GOT3 (cell line): ENCODE measurements at regions not wholly inside any gene's neighbourhood (a gene's known extent, or its start where the extent isn't known, plus 50 kb on each side); places are given as distances from the start of the nearest gene placed in this dataset.
"Not testable (repeated sequence)": the region's sequence is repeated elsewhere in the genome, so short reads cannot be mapped to it uniquely, and the experiment has no call there.

Experiments
- DNase-seq: peaks from one replicate; lab custom pipeline; 2025; ENCODE audit warnings: mixed read lengths; lab: John Stamatoyannopoulos, UW

DNA sequence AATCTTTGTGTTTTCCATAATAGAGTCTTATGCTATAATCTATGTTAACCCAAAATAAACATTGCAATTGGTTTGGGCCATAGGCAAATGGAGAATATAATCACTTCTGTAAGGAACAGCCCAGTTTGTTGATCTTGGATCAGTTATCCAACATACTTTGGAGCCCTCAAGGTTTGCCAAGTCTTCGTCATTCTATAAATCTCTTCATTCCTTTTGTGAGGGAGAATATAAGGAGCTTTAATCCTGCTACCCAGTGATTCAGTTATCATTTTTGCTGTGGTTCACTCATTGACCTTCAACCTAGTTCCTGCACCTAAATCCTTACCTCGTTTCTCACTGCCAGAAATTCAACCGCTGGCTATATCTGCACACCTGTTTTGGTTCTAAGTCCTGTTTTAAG lies 500.3 kb upstream of the PTCHD4 start:
- DNase-seq, result no peak

DNA sequence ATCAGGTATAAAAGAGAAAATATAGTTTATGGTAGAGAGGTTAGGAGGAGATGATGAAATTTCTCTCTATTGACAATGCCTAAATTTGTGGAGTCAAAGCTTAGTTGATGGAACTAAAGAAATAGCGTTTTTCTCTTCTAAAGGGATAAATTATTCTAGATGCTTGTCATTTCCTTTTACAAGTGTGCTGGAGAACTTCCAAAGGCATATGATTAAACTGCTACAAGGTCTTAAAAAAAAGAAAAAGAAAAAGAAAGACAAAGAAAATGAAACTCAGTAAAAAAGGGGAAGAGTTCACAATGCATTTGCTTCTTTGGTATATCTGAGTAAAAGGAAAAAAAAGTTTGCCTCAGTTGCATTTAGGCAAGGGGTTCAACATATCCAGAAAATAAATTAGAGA lies 499.8 kb upstream of the PTCHD4 start:
- DNase-seq, result no peak

DNA sequence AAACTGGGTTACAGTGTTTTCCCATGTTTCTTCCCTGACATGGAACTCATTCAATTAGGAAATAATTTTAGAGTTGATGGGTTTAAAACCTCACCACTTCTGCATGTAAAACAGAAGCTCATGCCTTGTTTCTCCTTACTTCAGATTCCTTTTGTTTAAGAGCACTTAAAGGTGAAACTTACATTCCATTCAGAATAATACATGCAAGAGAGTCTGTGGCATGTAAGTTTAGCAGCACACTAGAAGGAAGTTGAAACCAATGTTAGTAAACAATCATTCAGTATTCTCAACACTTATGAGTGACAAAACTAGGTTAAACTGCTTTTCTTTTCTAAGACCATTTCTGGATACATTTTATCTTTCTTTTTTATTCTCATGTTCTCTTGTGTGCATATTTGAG lies 495.6 kb upstream of the PTCHD4 start:
- no peak for DNase-seq

DNA sequence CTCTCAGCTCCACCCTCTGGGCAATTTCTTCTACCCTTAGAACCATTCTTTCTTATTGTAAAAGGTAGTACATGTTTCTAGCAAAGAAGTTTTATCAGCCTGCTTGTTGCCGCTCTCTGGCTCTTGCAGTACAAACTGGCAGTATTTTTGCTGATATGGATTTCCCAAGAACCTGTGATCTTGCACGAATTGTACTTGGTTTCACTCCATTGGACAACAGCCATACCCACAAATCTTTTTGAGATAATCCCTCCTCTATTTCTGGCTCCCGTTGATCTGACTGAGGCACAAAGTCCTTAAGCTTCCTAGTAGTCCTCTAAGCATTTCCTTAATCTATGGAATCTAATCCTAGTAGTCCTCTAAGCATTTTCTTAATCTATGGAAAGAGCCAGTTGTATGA lies 487.0 kb upstream of the PTCHD4 start:
- no peak for DNase-seq

DNA sequence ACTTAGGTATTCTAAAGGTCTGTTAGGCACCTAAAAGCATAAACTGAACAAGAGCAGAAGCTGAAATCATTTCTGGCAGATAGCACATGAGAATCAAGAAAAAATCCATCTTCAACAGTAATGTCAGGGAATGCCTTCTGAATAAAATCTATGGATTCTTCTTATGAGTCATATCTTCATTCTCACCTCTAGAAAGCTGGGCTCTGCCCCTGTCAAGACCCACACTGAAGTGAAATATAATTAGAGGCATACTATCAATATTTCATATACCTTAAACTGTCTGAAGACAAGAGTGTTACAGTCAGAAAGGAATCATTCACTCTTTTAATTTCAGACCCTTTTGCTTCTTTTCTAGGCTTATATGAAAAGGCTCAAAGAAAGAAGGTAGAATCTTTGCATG lies 485.8 kb upstream of the PTCHD4 start:
- no peak for DNase-seq

DNA sequence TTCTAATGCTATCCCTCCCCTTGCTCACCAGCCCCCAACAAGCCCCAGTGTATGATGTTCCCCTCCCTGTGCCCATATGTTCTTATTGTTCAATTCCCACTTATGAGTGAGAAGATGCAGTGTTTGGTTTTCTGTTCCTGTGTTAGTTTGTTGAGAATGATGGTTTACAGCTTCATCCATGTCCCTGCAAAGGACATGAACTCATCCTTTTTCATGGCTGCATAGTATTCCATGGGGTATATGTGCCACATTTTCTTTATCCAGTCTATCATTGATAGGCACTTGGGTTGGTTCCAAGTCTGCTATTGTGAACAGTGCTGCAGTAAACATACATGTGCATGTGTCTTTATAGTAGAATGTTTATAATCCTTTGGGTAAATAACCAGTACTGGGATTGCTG lies 480.2 kb upstream of the PTCHD4 start:
- DNase-seq, result not testable (repeated sequence)

DNA sequence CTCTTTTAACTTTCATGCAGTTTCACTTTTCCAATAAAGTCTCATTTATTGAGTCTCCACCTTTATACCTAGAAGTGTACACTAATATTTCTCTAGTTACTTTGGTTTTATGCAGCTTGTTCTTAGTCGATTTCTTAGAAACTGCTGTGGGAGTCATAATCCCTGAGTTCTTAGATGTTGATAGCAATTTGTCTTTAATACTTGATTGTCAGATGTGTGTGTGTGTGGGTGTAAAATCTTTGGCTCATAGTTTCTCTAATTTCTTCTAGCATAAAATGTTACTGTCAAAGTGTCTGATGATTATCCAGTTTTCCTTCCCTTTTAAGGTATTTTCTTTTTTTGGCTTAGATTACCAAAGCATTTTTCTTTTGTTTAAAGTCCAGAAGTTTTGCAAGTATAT lies 473.8 kb upstream of the PTCHD4 start:
- no peak for DNase-seq

DNA sequence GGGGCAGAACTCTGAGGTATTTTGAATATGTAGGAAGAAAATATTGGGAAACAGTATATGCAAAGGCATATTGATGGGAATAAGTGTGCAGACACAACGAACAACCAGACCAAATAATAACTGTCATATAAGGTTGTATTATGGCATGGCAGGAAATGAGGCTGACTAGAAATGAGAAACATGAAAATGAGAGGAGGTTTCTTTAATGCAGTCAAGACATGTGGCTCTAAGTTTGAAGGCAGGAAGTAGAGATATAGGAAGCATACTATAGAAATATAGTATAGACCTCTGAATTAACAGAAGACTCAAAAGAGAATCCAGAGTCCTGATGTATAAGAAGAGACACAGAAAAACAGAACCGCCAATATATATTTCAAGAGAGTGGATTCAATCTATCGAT lies 459.7 kb upstream of the PTCHD4 start:
- DNase-seq, result no peak

DNA sequence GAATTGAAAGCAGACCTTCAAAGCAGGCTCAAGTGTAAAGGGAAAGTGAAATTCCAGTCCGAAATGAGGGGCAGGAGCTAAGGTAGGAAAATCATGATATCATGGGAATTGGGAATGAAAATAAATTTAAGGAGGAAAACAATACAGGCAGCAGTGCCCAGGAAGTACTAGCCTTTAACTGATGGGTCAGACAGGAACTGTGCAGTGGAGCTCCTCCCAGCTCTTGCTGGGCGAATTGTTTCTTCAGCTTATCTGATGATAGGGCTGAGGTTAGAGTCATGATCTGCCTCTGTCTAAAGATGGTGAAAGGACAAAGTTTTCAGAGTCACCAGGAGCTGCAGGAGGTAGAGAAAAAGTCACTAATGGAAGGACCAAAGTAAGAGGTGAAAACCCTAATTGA lies 457.9 kb upstream of the PTCHD4 start:
- DNase-seq, result no peak

DNA sequence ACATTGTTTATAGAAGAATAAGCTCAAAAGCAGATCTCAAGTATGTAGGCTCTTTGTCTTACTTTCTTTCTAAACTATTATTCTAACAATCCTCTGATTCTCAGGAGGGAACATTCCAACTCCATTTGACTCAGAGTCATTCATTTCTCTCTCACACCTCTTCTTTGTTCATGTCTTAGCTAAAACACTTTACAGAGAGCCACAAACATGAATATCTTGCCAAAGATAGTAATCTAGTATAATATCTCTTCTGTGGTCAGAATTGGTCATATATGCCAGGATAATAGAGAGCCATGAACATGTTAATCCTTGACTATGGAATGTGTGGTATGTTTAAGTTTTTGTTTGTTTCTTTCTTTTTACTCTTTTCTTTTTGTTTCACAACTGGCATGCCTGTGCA lies 456.0 kb upstream of the PTCHD4 start:
- DNase-seq, result no peak

DNA sequence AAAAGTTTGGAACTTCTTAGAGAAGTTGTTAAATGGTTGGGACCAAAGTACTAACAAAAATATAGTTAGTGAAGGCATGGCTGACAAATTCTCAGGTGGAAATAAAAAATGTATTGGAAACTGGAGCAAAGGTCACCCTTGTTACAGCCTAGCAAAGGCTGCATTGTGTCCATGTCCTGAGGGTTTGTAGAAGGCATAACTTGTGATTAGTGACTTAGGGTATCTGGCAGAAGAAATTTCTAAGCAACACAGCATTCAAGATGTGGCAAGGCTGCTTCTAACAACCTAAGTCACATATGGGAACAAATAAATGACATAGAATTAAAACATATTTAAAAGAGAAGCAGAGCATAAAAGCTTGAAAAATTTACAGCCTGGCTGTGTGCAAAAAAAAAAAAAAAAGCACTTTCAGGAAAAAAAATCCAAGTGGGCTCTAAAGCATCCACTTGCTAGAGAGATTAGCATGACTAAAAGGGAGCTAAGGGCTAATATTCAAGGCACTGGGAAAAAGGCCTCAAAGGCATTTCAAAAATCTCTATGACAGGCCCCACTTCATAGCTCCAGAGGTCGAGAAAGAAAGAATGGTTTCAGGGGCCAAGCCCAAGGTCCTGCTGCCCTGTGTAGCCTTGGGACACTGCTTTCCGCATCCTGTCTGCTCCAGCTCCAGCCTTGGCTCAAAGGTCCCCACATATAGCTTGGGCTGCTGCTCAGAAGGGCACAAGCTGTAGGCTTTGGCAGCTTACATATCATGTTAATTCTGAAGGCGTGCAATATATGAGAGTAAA lies 453.2 kb upstream of the PTCHD4 start:
- no peak for DNase-seq

DNA sequence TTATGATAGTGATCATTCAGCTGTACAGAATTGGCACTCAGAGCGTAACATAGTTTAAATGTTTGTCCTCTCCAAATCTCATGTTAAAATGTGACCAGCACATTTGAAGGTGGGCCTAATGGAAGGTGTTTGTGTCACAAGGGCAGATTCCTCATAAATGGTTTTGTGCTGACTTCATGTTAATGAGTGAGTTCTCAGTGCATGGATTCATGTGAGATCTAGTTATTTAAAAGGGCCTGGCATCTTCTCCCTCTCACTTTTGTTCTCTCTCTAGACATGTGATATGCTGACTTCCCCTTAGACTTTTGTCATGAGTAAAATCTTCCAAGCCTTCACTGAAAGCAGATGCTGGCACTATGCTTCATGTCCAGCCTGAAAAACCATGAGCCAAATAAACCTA lies 452.4 kb upstream of the PTCHD4 start:
- DNase-seq, result no peak

DNA sequence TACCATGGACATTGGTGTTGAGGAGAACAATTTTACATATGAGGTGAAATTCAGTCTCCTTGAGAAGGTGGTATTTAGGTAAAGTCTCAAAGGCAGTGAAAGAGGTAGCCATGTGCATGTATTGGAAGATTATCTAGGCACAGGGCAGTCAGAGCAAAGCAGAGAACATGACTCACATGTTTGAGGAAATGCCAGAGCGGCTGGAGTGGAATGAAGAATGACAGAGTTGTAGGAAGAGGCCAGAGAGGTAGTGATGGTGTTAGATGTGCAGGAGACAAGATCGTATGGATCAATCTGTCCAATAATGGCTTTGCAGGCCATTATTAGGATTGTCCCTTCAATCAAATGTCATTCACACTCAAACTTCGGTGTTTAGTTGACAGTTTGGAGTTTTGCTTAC lies 449.4 kb upstream of the PTCHD4 start:
- DNase-seq, result no peak

DNA sequence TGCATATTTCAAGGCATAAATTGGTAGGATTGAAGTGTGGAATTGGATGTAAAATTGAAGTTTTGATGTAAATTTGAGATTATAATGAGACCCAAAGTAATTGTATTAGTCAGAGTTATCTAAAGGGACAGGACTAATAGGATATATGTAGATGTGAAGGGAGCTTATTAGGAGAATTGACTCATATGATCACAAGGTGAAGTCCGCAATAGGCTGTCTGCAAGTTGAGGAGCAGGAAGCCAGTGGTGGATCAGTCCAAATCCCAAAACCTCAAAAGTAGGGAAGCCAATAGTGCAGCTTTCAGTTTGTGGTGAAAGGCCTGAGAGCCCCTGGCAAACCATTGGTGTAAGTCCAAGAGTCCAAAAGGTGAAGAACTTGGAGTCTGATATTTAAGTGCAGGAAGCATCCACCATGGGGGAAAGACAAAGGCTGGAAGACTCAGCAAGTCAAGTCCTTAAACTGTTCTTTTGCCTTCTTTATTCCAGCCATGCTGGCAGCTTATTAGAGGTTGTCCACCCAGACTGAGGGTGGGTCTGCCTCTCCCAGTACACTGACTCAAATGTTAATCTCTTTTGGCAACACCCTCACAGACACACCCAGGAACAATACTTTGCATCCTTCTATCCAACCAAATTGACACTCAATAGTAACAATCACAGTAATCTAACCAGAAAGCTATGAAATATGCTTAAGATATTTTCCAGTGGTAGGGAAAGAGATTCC lies 442.6 kb upstream of the PTCHD4 start:
- no peak for DNase-seq

DNA sequence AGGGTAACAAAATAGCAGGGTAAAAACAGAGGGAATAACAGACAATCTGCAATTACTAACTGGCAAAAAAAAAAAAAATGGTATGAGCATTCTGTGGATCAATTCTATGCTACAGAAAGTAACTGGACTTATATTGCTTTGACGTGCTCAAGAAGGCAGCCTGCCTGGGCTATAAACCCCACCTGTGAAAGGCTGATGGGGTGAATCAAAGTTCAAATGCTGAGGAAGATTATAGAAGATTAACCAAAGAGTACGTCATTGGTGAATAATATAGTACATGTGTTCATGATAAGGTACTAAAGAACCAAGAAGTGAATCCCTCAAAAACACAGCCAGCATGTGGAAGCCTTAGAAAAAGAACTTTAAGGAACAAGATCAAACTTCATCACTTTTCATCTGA lies 441.9 kb upstream of the PTCHD4 start:
- DNase-seq, result no peak

DNA sequence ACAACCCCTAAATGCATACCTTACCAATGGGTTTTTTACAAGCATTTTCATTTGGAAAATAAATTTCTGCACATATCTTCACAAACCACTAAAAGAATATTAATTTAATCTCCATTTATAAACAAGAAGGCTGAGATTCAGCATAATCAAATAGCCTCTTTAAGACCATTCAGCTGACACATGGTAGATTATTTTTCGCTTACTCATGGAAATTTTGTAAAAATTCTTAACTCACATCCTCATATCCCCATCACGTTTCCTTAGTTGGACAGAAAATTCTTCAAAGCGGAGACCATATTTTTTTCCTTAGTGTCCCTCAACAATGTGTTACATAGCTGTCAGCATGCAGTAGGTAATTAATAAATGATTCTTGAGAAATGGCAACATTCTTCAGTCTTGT lies 439.6 kb upstream of the PTCHD4 start:
- DNase-seq, result no peak

DNA sequence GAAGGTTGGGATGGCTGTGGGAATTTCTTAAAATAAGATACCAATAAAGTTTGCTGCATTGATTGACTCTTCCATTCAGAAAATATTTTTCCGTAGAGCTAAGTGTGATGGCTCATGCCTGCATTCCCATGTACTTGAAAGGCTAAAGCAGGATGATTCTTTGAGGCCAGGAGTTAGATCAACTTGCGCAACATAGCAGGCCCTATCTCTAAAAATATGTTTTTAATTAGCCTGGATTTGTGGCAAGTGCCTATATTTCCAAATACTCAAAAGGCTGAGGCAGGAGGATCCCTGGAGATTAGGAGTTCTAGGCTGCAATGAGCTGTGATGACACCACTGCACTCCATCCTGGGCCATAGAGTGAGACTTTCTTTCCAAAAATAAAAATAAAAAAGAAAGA lies 431.2 kb upstream of the PTCHD4 start:
- DNase-seq, result no peak

DNA sequence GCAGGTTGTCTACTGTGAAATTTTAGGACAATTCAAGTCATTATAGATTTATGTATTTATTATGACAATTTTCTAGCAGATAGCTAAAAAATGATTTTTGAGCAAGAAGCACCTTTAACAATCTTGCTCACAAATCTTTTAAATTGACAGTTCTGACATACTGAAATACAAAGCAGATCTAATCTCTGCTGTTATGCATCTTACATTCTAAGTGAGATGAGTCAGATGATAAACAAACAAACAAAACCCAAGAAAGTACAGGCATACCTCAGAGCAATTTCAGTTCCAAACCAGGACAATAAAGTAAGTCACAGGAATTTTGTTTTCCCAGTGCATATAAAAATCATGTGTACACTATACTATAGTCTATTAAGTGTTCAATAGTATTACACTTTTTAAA lies 430.7 kb upstream of the PTCHD4 start:
- DNase-seq, result no peak

DNA sequence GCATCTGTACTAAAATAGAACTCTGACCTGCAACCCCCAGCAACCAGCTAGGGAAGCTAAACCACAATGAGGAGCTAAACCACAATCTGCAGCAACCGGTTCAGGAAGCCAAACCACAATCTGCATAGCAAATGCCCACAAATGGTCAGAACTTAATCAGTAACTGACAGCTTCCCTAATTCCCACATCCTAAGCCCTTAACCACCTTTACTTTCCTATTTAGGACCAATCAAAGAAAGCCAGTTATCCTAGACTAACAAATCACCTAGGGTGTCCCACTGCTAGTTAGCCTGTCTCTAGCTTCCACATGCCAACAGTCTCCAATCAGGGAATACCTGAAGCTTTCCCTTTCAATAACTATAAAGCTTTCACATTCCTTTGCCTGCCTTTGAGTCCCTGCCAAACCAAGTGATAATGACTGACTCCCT lies 424.6 kb upstream of the PTCHD4 start:
- DNase-seq, result no peak

DNA sequence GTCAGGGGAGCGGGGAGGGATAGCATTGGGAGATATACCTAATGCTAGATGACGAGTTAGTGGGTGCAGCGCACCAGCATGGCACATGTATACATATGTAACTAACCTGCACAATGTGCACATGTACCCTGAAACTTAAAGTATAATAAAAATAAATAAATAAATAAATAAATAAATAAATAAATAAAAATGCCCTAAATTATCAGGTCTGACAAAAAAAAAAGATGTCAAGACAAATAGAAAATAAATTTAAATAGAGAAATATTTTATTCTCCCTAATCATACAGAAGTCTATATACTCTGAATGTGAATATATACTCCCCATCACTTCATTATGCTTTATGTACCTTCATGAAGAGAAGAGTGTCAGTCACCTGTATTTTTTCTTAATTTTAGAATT lies 420.0 kb upstream of the PTCHD4 start:
- DNase-seq, result not testable (repeated sequence)

DNA sequence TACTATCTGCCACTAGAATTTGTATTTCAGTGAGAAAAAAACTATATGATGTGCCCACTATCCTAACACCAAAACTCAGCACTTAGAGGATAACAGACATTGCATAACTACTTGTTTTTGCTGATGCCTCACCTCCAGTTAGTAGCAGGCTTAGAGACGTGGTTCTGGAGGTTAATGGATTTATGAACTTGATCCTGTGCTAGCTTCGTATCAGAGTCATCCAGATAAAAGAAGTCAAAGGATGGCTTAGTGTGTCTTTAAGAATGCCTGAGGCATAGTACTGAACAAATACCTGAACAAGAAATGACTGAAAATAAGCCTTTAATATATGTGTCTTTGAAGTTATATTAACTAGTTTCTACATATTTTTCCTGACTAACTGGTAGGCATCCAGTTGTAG lies 414.9 kb upstream of the PTCHD4 start:
- DNase-seq, result no peak

DNA sequence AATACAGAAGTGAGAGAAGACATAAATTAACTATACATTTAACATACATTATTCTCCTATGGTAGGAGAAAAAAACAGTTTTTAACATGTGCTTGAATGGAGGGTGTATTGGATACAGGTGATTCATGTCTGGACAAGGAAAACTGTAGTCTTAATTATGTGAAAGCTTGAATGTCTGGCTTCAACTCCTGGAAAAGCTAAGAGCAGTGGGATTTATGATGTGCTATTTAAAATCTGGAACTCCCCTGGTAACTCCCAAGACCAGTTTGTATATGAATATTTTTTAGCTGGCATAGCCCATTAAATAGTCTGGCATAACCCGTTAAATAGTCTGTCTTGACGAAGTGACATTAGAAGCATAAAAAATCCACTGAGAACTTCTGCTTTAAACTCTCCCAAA lies 410.0 kb upstream of the PTCHD4 start:
- no peak for DNase-seq

DNA sequence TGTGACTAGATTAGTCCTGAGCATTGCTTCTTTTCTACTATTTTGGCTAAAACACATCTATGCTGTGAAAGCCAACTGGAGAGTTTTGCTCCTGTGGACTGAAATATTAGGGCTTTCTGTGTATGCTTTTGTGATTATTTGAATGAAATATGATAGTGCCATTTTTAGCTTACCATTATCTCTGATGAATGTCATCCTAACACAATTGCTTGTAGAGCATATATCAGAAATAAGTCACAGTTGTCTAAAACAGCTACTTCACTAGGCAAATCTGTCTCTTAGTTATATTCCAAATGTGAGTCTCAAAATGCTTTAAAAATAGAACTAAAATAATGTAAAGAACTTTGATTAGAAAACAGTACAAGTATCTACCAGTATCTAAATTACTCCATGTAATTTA lies 401.4 kb upstream of the PTCHD4 start:
- DNase-seq, result no peak

DNA sequence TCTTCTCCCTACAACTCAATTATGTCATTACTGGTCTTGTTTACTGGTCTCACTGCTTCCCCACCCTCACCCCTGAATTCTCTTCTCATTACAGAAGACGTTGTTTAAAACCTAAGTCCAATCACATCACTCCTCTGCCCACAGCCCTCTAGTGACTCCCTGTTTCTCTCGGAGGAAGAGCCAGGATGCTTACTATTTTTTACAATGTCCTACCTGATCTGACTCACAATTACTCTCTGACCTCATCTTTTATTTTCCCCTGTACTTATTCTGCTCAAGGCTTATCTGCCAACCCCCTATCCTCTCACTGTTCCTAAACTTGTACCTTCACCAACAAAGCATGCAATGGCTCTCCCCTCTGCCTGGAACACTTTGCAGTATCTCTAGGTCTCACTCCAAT lies 400.4 kb upstream of the PTCHD4 start:
- no peak for DNase-seq
